Lower leg skin (tissue), 4 donors: ENCODE measurements at regions not wholly inside any gene's neighbourhood (a gene's known extent, or its start where the extent isn't known, plus 50 kb on each side); places are given as distances from the start of the nearest gene placed in this dataset.

Experiments used
- DNase-seq, 2 donors: peaks; one replicate each; pipeline ENCODE4 v3.0.0-alpha.2; 2019; ENCODE audit warnings: low spot score in 2 of 2
- H3K4me3 ChIP-seq: fragments of 200-600 bp; sonication (generic); 2 replicates; pipeline ENCODE4 v1.5.1; 2017; ENCODE audit warnings: mild to moderate bottlenecking, low read depth; ENCODE audit not compliant: poor library complexity, severe bottlenecking
- POLR2A ChIP-seq, 2 donors: fragments of 450-650 bp; IDR thresholded peaks; one replicate each; pipeline ENCODE4 v1.6.1; 2016 to 2017; ENCODE audit warnings: antibody characterized with exemption in 2 of 2, mild to moderate bottlenecking in 1 of 2, moderate library complexity in 1 of 2
- WGBS, 2 donors: methylation state at CpG; one replicate each; pipeline ENCODE4 v1.1.5; 2018; 5-methylcytosine and 5-hydroxymethylcytosine counted together
- intact Hi-C: fragments of 100-400 bp; cut with DNase I; formaldehyde crosslinking; loops from one replicate; pipeline ENCODE4 v1.15.0; 2023; ENCODE audit warnings: low total_unique reads
- TF ChIP-seq, protein P1 (sequence below), 3 donors: fragments of 450-650 bp; IDR thresholded peaks; one replicate each; pipeline ENCODE4 v1.5.1; 2016; ENCODE audit warnings: antibody characterized with exemption in 3 of 3, mild to moderate bottlenecking in 3 of 3, moderate library complexity in 2 of 3

DNA sequence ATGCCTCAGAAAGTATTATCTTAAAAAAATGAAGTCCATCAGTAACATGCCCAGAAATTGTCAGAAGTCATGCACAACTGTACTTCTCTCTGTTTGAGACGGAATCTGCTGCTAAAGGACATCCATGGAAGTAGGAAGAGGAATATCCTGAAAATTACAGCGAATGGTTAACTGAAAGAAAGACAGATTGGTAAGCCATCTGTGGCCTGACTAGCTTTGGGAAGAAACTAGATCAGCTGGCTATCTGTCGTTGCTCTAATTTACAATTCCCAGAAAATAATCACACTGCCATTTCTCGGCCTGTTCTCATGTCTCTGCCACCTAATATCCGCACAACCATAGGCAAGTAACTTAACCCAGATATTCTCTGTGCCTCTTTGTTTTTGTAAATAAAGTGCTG lies 496.5 kb downstream of the PCDH19 start:
- 74 to 86% methylated on average over 5 of the region's 5 CpGs for WGBS, 2 donors

GRCh38 chrX:99909946-99910345 lies 500.1 kb downstream of the PCDH19 start:
- no peak for TF ChIP-seq POLR2A (IDR thresholded peaks at IDR 0.05)
- TF ChIP-seq, protein P1, sequence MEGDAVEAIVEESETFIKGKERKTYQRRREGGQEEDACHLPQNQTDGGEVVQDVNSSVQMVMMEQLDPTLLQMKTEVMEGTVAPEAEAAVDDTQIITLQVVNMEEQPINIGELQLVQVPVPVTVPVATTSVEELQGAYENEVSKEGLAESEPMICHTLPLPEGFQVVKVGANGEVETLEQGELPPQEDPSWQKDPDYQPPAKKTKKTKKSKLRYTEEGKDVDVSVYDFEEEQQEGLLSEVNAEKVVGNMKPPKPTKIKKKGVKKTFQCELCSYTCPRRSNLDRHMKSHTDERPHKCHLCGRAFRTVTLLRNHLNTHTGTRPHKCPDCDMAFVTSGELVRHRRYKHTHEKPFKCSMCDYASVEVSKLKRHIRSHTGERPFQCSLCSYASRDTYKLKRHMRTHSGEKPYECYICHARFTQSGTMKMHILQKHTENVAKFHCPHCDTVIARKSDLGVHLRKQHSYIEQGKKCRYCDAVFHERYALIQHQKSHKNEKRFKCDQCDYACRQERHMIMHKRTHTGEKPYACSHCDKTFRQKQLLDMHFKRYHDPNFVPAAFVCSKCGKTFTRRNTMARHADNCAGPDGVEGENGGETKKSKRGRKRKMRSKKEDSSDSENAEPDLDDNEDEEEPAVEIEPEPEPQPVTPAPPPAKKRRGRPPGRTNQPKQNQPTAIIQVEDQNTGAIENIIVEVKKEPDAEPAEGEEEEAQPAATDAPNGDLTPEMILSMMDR (IDR thresholded peaks at IDR 0.05): no peak
- intact Hi-C loops: no loop called here
- 17 to 27% methylated on average over 1 of the region's 1 CpG for WGBS, 2 donors

More for the DNA sequence above, 496.5 kb downstream of the PCDH19 start:
- no peak overlapping the region for H3K4me3 ChIP-seq
- intact Hi-C loops: no loop called here
- no peak for DNase-seq
- TF ChIP-seq POLR2A (IDR thresholded peaks at IDR 0.05): no peak
- TF ChIP-seq, protein P1 (IDR thresholded peaks at IDR 0.05): no peak

GRCh38 chrX:99901091-99901490 lies 509.0 kb downstream of the PCDH19 start:
- intact Hi-C loops: no loop called here
- H3K4me3 ChIP-seq: no peak overlapping the region
- TF ChIP-seq, protein P1 (IDR thresholded peaks at IDR 0.05): no peak
- TF ChIP-seq POLR2A (IDR thresholded peaks at IDR 0.05): no peak
- DNase-seq: no peak
- WGBS, 2 donors: 68 to 71% methylated on average over 4 of the region's 4 CpGs

More at GRCh38 chrX:99909946-99910345, 500.1 kb downstream of the PCDH19 start:
- no peak overlapping the region for H3K4me3 ChIP-seq
- DNase-seq: no peak

DNA sequence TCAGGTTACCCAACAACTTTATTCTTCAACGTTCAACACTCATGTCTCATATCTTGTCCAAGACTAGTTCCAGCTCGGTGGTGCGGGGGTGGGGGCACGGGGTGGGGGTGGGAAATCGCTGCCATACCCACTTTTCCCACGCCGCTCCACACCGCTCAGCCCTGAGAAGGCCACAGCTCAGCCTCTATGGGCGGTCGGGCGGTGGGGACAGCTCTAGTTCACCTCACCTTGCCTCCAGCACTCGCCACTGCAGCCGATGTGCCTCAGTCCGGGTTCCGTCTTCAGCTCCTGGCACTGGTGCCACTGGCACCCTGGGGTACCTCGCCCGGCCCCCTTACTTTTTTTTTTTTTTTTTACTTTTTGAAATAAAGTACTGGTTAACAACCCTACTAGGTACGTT lies 522.2 kb downstream of the PCDH19 start:
- intact Hi-C loops: no loop called here
- TF ChIP-seq, protein P1 (IDR thresholded peaks at IDR 0.05): no peak
- no peak for TF ChIP-seq POLR2A (IDR thresholded peaks at IDR 0.05)
- 89 to 94% methylated on average over 16 to 18 of the region's 18 CpGs for WGBS, 2 donors
- DNase-seq: no peak
- no peak overlapping the region for H3K4me3 ChIP-seq

DNA sequence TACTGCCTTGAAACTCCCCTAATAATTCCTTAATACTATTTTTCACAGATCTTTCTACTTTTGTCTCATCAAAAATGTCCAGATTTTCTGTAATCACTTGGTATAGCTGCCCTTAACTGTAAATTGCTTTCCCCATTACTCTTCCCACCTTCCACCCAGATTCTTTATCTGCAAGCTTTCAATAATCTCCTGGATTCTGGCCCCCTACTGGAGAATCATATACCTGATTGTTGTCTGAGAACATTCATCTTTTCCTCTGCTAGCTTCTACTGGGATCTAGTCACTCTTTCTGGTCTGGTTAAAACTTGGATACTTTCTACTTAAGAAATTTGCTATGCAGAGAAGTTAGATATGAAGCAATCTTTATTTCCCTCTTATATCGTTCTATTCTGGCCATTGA lies 552.6 kb downstream of the PCDH19 start:
- intact Hi-C loops: no loop called here
- no peak for DNase-seq
- H3K4me3 ChIP-seq: no peak overlapping the region
- TF ChIP-seq, protein P1 (IDR thresholded peaks at IDR 0.05): no peak
- no peak for TF ChIP-seq POLR2A (IDR thresholded peaks at IDR 0.05)
- 44 to 73% methylated on average over 1 of the region's 1 CpG for WGBS, 2 donors

- H3K4me3 ChIP-seq: no peak overlapping the region
- TF ChIP-seq, protein P1 (IDR thresholded peaks at IDR 0.05): no peak
- no peak for TF ChIP-seq POLR2A (IDR thresholded peaks at IDR 0.05)
- intact Hi-C loops: no loop called here
- 29 to 52% methylated on average over 1 of the region's 1 CpG for WGBS, 2 donors
- no peak for DNase-seq
Observed at GRCh38 chrX:99833821-99834220, 576.3 kb downstream of the PCDH19 start.
